ENCODE measurements at regions not wholly inside any gene's neighbourhood (a gene's known extent, or its start where the extent isn't known, plus 50 kb on each side); places are given as distances from the start of the nearest gene placed in this dataset.

GRCh38 chr4:101710806-101711205, 79.7 kb upstream of the BANK1 start:
- no peaks in the 10 kb centered on the region for H3K4me1 ChIP-seq
- H3K9me3 ChIP-seq = peaks cover 0 to 8% (median 7%) of the 10 kb centered on the region in 4 donors
- DNase-seq = no peak
- no peaks in the 10 kb centered on the region for H3K27me3 ChIP-seq
- no peak for ATAC-seq (ENCODE audit: low FRiP score in 2 of 2)
- H3K36me3 ChIP-seq = no peaks in the 10 kb centered on the region
- TF ChIP-seq POLR2AphosphoS5 (IDR thresholded peaks at IDR 0.05) = no peak
- WGBS, 2 donors = 92 to 100% methylated on average over 1 of the region's 1 CpG
- H3K4me3 ChIP-seq = no peak overlapping the region
- no peak overlapping the region for H3K27ac ChIP-seq

GRCh38 chr4:101708293-101709039, 82.1 kb upstream of the BANK1 start:
- WGBS, 2 donors = 86 to 90% methylated on average over 1 of the region's 1 CpG
- no peaks in the 10 kb centered on the region for H3K36me3 ChIP-seq
- ATAC-seq (ENCODE audit: low FRiP score in 2 of 2) (no peak), DNase-seq (no peak)
- H3K4me1 ChIP-seq = no peaks in the 10 kb centered on the region
- no peaks in the 10 kb centered on the region for H3K27me3 ChIP-seq
- no peak for TF ChIP-seq CTCF (IDR thresholded peaks at IDR 0.05)
- no peak for TF ChIP-seq POLR2AphosphoS5 (IDR thresholded peaks at IDR 0.05)
- no peak for TF ChIP-seq POLR2A (IDR thresholded peaks at IDR 0.05)
- TF ChIP-seq EP300 (IDR thresholded peaks at IDR 0.05) = no peak
- H3K4me3 ChIP-seq = no peak overlapping the region
- no peak overlapping the region for H3K27ac ChIP-seq
- H3K9me3 ChIP-seq = peaks cover 0 to 8% (median 7%) of the 10 kb centered on the region in 4 donors

DNA sequence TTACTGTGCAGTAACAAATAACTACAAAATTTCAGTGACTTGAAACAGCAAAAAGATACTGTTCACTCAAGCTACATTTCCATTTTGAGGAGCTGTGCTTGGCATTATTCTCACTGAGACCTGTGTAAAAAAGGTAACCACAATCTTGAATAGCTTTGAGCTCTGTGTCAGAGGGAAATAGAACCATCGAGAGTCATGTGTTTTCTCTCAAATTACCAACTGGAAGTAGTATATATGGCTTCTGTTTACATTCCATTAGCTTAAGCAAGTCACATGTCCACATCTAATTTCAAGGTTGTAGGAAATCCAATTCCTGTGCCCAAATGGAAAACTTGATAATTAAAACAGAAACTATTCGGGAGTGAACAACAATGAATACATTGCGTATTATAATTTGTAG, 82.9 kb upstream of the BANK1 start:
- no peak for ATAC-seq (ENCODE audit: low FRiP score in 2 of 2)
- Histone ChIP-seq H3K27ac (no peak overlapping the region), H3K9me3 (peaks cover 0 to 8% (median 7%) of the 10 kb centered on the region in 4 donors), H3K36me3 (no peaks in the 10 kb centered on the region), H3K4me1 (no peaks in the 10 kb centered on the region), H3K4me3 (no peak overlapping the region), H3K27me3 (no peaks in the 10 kb centered on the region)
- no peak for TF ChIP-seq POLR2AphosphoS5 (IDR thresholded peaks at IDR 0.05)
- no peak for TF ChIP-seq CTCF (IDR thresholded peaks at IDR 0.05)
- TF ChIP-seq POLR2A (IDR thresholded peaks at IDR 0.05) = no peak
- TF ChIP-seq EP300 (IDR thresholded peaks at IDR 0.05) = no peak
- no peak for DNase-seq
- 72 to 86% methylated on average over 3 of the region's 3 CpGs for WGBS, 2 donors

DNA sequence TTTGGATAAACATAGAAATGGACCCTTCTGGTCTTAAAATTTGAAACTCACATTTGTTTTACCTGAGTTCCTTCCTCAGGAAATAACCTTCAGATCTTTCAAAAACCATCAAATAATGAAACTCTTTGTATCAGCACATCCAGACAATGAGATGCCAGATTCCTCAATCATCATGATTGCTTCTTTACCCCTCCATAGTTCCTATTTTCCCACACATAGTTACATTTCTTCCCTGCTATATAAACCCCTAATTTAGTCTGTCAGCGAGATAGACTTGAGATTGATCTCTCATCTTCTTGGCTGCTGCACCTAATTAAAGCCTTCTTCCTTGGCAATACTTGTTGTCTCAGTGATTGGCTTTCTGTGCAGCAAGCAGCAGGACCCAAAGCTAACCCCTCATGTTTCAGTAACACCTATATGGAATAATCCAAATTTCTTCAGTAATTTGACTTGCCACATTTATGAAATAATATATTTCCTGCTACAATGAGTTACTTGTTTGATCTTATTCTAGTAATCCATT, 83.9 kb upstream of the BANK1 start:
- Histone ChIP-seq H3K9me3 (peaks cover 0 to 8% (median 7%) of the 10 kb centered on the region in 4 donors), H3K36me3 (no peaks in the 10 kb centered on the region), H3K4me1 (no peaks in the 10 kb centered on the region), H3K4me3 (no peak overlapping the region), H3K27ac (no peak overlapping the region), H3K27me3 (no peaks in the 10 kb centered on the region)
- no peak for DNase-seq
- 82 to 88% methylated on average over 1 of the region's 1 CpG for WGBS, 2 donors
- no peak for TF ChIP-seq EP300 (IDR thresholded peaks at IDR 0.05)
- no peak for ATAC-seq (ENCODE audit: low FRiP score in 2 of 2)

DNA sequence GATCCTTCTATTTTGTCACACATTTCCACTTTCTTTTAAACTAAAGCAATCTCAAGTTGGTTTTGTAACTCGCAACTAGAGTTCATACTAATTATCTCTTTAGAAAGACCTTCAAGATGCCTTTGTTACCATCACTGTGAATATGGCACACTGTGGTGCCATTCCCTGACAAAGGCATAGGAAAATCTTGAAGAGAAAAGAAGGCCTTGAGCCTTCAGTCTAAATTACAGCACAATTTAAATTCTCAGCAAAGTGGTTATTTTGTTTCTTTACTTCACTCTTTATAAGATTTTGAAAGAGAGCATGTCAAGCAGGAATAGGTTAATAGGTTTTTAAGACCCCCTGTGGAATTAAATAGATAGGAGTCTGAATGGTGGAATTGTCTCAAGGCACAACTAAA, 89.0 kb upstream of the BANK1 start:
- DNase-seq = no peak
- Histone ChIP-seq H3K27me3 (no peaks in the 10 kb centered on the region), H3K4me3 (no peak overlapping the region), H3K27ac (no peak overlapping the region), H3K4me1 (no peaks in the 10 kb centered on the region), H3K36me3 (no peaks in the 10 kb centered on the region), H3K9me3 (peaks cover 0 to 6% (median 3%) of the 10 kb centered on the region in 4 donors)
- no peak for ATAC-seq (ENCODE audit: low FRiP score in 2 of 2)
- TF ChIP-seq CTCF (IDR thresholded peaks at IDR 0.05) = no peak
- no peak for TF ChIP-seq POLR2AphosphoS5 (IDR thresholded peaks at IDR 0.05)
- TF ChIP-seq EP300 (IDR thresholded peaks at IDR 0.05) = no peak
- no peak for TF ChIP-seq POLR2A (IDR thresholded peaks at IDR 0.05)
- 93 to 95% methylated on average over 1 of the region's 1 CpG for WGBS, 2 donors
